Common myeloid progenitor, CD34-positive (primary cell): ENCODE measurements at regions not wholly inside any gene's neighbourhood (a gene's known extent, or its start where the extent isn't known, plus 50 kb on each side); places are given as distances from the start of the nearest gene placed in this dataset.
"Not testable (repeated sequence)": the region's sequence is repeated elsewhere in the genome, so short reads cannot be mapped to it uniquely, and the experiment has no call there.

Source experiments
- CTCF ChIA-PET: fragments of 350-600 bp; sonication (Branson Sonifier 250); formaldehyde crosslinking; loops from one replicate; lab custom pipeline; 2021; ENCODE audit warnings: antibody characterized with exemption; lab: Charles Lee
- POLR2A ChIA-PET: fragments of 350-600 bp; sonication (Branson Sonifier 250); formaldehyde crosslinking; loops from one replicate; lab custom pipeline; 2021; ENCODE audit warnings: antibody characterized with exemption; lab: Charles Lee
- DNase-seq, 3 donors: peaks; one replicate each; pipeline versions ENCODE4 v3.0.0 to v3.0.0-alpha.2; 2013
- H3K27ac ChIP-seq, 2 experiments: 1 replicate in 1 of 2; 2 replicates in 1 of 2; pipeline ENCODE4 v1.7.0; 2013; ENCODE audit warnings: inconsistent platforms in 2 of 2, low read length in 2 of 2, mild to moderate bottlenecking in 2 of 2, low read depth in 1 of 2, moderate library complexity in 1 of 2; ENCODE audit not compliant: severe bottlenecking in 2 of 2, insufficient read depth in 1 of 2, poor library complexity in 1 of 2
- H3K27me3 ChIP-seq, 5 experiments: replicated peaks in 2 of 5; 1 replicate in 3 of 5; 2 replicates in 2 of 5; pipeline versions ENCODE4 v1.6.1 to v1.7.0; 2013; ENCODE audit warnings: low read length in 4 of 5, mild to moderate bottlenecking in 2 of 5, moderate library complexity in 2 of 5, inconsistent platforms in 1 of 5; ENCODE audit not compliant: insufficient read depth in 5 of 5, control insufficient read depth in 4 of 5
- H3K36me3 ChIP-seq, 4 experiments: 1 replicate in 2 of 4; 2 replicates in 2 of 4; pipeline versions ENCODE4 v1.6.1 to v1.7.0; 2013; ENCODE audit warnings: low read length in 3 of 4, control low read depth in 1 of 4, mild to moderate bottlenecking in 1 of 4; ENCODE audit not compliant: control insufficient read depth in 4 of 4, insufficient read depth in 4 of 4
- H3K4me1 ChIP-seq, 4 experiments: 1 replicate in 3 of 4; 2 replicates in 1 of 4; pipeline versions ENCODE4 v1.6.1 to v1.7.1; 2013; ENCODE audit warnings: low read length in 3 of 4, mild to moderate bottlenecking in 3 of 4, control low read depth in 1 of 4, inconsistent platforms in 1 of 4, moderate library complexity in 1 of 4; ENCODE audit not compliant: control insufficient read depth in 4 of 4, insufficient read depth in 4 of 4; ENCODE audit errors: control extremely low read depth in 1 of 4
- H3K4me3 ChIP-seq, 7 experiments: 1 replicate in 4 of 7; 2 replicates in 3 of 7; pipeline versions ENCODE4 v1.5.1 to v1.7.0; 2013; ENCODE audit warnings: mild to moderate bottlenecking in 7 of 7, low read length in 6 of 7, moderate library complexity in 6 of 7, inconsistent platforms in 2 of 7, low read depth in 2 of 7, control low read depth in 1 of 7; ENCODE audit not compliant: insufficient read depth in 4 of 7, control insufficient read depth in 1 of 7; ENCODE audit errors: extremely low read depth in 1 of 7
- H3K9me3 ChIP-seq, 5 experiments: 1 replicate in 4 of 5; 2 replicates in 1 of 5; pipeline versions ENCODE4 v1.6.1 to v1.7.1; 2013; ENCODE audit warnings: low read length in 4 of 5, mild to moderate bottlenecking in 2 of 5, inconsistent platforms in 1 of 5, low read depth in 1 of 5, moderate library complexity in 1 of 5; ENCODE audit not compliant: control insufficient read depth in 4 of 5, insufficient read depth in 2 of 5; ENCODE audit errors: control extremely low read depth in 1 of 5
- WGBS: methylation state at CpG from one replicate; pipeline ENCODE4 v1.1.5; 2013; ENCODE audit not compliant: insufficient coverage; 5-methylcytosine and 5-hydroxymethylcytosine counted together

- Histone ChIP-seq H3K9me3 (no peaks in the 10 kb centered on the region), H3K27me3 (no peaks in the 10 kb centered on the region), H3K36me3 (no peaks in the 10 kb centered on the region), H3K4me3 (no peak overlapping the region), H3K4me1 (no peaks in the 10 kb centered on the region), H3K27ac (no peak overlapping the region)
- CTCF ChIA-PET, result no interaction called here
- WGBS, result no CpG with 5 or more reads among the region's 1 CpG
- POLR2A ChIA-PET, result no interaction called here
- DNase-seq, result no peak
These were observed 359.9 kb upstream of the AGA start for GRCh38 chr4:177802162-177802561.

- Histone ChIP-seq H3K9me3 (no peaks in the 10 kb centered on the region), H3K27me3 (no peaks in the 10 kb centered on the region), H3K4me3 (no peak overlapping the region), H3K4me1 (no peaks in the 10 kb centered on the region), H3K36me3 (no peaks in the 10 kb centered on the region), H3K27ac (no peak overlapping the region)
- DNase-seq, result no peak
- ChIA-PET POLR2A (no interaction called here), CTCF (no interaction called here)
- 100% methylated on average over 1 of the region's 1 CpG for WGBS
These were observed 360.4 kb upstream of the AGA start for GRCh38 chr4:177802661-177803060.

- H3K4me3 ChIP-seq, result no peak overlapping the region
- no peaks in the 10 kb centered on the region for H3K27me3 ChIP-seq
- no peaks in the 10 kb centered on the region for H3K36me3 ChIP-seq
- 70% methylated on average over 2 of the region's 3 CpGs for WGBS
- CTCF ChIA-PET, result no interaction called here
- no peaks in the 10 kb centered on the region for H3K4me1 ChIP-seq
- no peak for DNase-seq
- H3K27ac ChIP-seq, result no peak overlapping the region
- POLR2A ChIA-PET, result no interaction called here
- no peaks in the 10 kb centered on the region for H3K9me3 ChIP-seq
These were observed 360.9 kb upstream of the AGA start for GRCh38 chr4:177803151-177803550.

GRCh38 chr4:177809791-177810190 is 367.6 kb upstream of the AGA start:
- Histone ChIP-seq H3K27ac (no peak overlapping the region), H3K27me3 (no peaks in the 10 kb centered on the region), H3K4me3 (no peak overlapping the region), H3K4me1 (no peaks in the 10 kb centered on the region), H3K36me3 (no peaks in the 10 kb centered on the region), H3K9me3 (no peaks in the 10 kb centered on the region)
- POLR2A ChIA-PET, result no interaction called here
- no peak for DNase-seq
- no CpG with 5 or more reads among the region's 3 CpGs for WGBS
- CTCF ChIA-PET, result no interaction called here

- no peak for DNase-seq
- no peaks in the 10 kb centered on the region for H3K9me3 ChIP-seq
- ChIA-PET POLR2A (no interaction called here), CTCF (no interaction called here)
- no peaks in the 10 kb centered on the region for H3K36me3 ChIP-seq
- H3K27ac ChIP-seq, result no peak overlapping the region
- no peak overlapping the region for H3K4me3 ChIP-seq
- H3K27me3 ChIP-seq, result no peaks in the 10 kb centered on the region
- WGBS, result 94% methylated on average over 3 of the region's 4 CpGs
- no peaks in the 10 kb centered on the region for H3K4me1 ChIP-seq
These were observed 368.0 kb upstream of the AGA start for GRCh38 chr4:177810220-177810619.

GRCh38 chr4:177818392-177818791 is 376.2 kb upstream of the AGA start:
- H3K36me3 ChIP-seq, H3K4me3 ChIP-seq, H3K27me3 ChIP-seq, H3K4me1 ChIP-seq, H3K27ac ChIP-seq, POLR2A ChIA-PET, DNase-seq, CTCF ChIA-PET, H3K9me3 ChIP-seq: not testable (repeated sequence)
- WGBS, result 97% methylated on average over 4 of the region's 4 CpGs

GRCh38 chr4:177826973-177827372 is 384.7 kb upstream of the AGA start:
- H3K4me1 ChIP-seq, result no peaks in the 10 kb centered on the region
- DNase-seq, result no peak
- ChIA-PET POLR2A (no interaction called here), CTCF (no interaction called here)
- H3K27me3 ChIP-seq, result peaks cover 0 to 2% (median 0%) of the 10 kb centered on the region in 5 experiments
- no peaks in the 10 kb centered on the region for H3K36me3 ChIP-seq
- WGBS, result 58% methylated on average over 1 of the region's 1 CpG
- H3K4me3 ChIP-seq, result no peak overlapping the region
- peaks cover 0 to 1% (median 0%) of the 10 kb centered on the region in 5 experiments for H3K9me3 ChIP-seq
- H3K27ac ChIP-seq, result no peak overlapping the region
